Lower leg skin (tissue), 3 donors: ENCODE measurements at regions not wholly inside any gene's neighbourhood (a gene's known extent, or its start where the extent isn't known, plus 50 kb on each side); places are given as distances from the start of the nearest gene placed in this dataset.

Source experiments
- CTCF ChIP-seq, 3 donors: fragments of 450-650 bp; IDR thresholded peaks; one replicate each; pipeline ENCODE4 v1.5.1; 2016; ENCODE audit warnings: antibody characterized with exemption in 3 of 3, mild to moderate bottlenecking in 3 of 3, moderate library complexity in 2 of 3
- POLR2A ChIP-seq, 2 donors: fragments of 450-650 bp; IDR thresholded peaks; one replicate each; pipeline ENCODE4 v1.6.1; 2016 to 2017; ENCODE audit warnings: antibody characterized with exemption in 2 of 2, mild to moderate bottlenecking in 1 of 2, moderate library complexity in 1 of 2

DNA sequence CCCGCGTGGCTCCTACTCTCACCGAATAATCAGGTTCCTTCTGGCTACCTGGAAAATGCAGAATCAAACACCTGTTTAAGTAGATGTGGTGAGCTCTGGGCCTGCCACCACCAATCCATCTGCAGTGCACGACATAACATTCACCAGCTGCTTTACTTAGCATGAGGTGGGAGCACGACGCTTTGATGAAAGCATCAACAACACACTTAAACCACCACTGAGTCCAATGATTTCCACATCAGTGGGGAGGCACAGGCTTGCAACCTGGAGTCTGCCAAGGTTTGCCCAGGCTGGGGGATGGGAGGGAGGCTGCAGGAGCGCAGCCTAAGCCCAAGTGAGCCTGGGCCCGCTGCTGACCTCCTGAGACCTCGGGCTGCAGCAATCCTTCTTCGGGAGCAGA, 415.5 kb downstream of the MEIS1 start:
- no peak for TF ChIP-seq CTCF (IDR thresholded peaks at IDR 0.05)
- no peak for TF ChIP-seq POLR2A (IDR thresholded peaks at IDR 0.05)
